IPS-18a (cell line): ENCODE measurements at regions not wholly inside any gene's neighbourhood (a gene's known extent, or its start where the extent isn't known, plus 50 kb on each side); places are given as distances from the start of the nearest gene placed in this dataset.
"Not testable (repeated sequence)": the region's sequence is repeated elsewhere in the genome, so short reads cannot be mapped to it uniquely, and the experiment has no call there.

Experiments used
- H3K27ac ChIP-seq: one replicate; pipeline ENCODE4 v1.5.1; 2013; ENCODE audit warnings: low read length
- H3K27me3 ChIP-seq: one replicate; pipeline ENCODE4 v1.6.1; 2013; ENCODE audit warnings: mild to moderate bottlenecking, low read length; ENCODE audit not compliant: control insufficient read depth, insufficient read depth
- H3K36me3 ChIP-seq: one replicate; pipeline ENCODE4 v1.6.1; 2013; ENCODE audit warnings: low read depth, low read length; ENCODE audit not compliant: control insufficient read depth
- H3K4me1 ChIP-seq: one replicate; pipeline ENCODE4 v1.6.1; 2013; ENCODE audit warnings: low read depth, low read length; ENCODE audit not compliant: control insufficient read depth
- H3K4me3 ChIP-seq: one replicate; pipeline ENCODE4 v1.5.1; 2013; ENCODE audit warnings: low read length
- H3K9ac ChIP-seq: one replicate; pipeline ENCODE4 v1.6.1; 2013; ENCODE audit warnings: mild to moderate bottlenecking, low read length, moderate library complexity
- H3K9me3 ChIP-seq: one replicate; pipeline ENCODE4 v1.6.1; 2013; ENCODE audit warnings: low read depth, low read length; ENCODE audit not compliant: control insufficient read depth

GRCh38 chr6:19214231-19214630, 622.9 kb upstream of the ID4 start:
- H3K27ac ChIP-seq, result no peak overlapping the region
- no peak overlapping the region for H3K4me3 ChIP-seq
- no peaks in the 10 kb centered on the region for H3K4me1 ChIP-seq
- no peaks in the 10 kb centered on the region for H3K36me3 ChIP-seq
- H3K9ac ChIP-seq, result no peak overlapping the region
- H3K9me3 ChIP-seq, result no peaks in the 10 kb centered on the region
- H3K27me3 ChIP-seq, result no peaks in the 10 kb centered on the region

DNA sequence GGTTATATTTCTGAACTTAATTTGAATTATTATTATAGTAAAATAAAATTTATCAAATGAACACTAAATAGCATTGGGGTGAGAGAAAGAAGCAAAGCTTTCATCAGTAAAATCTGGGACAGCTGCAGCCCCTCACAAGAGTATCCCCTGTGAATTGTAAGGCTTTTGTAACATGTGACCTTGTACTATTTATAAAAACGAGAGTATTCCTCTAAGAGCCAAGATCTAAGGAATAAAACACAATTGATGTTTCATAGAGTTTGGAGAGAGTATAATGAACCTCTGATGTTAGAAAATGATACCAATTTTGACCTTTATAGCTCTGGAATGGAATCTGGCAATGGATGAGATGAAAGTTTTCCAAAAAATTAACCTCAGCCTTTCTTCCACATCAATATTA, 617.2 kb upstream of the ID4 start:
- H3K36me3 ChIP-seq, result no peaks in the 10 kb centered on the region
- no peak overlapping the region for H3K27ac ChIP-seq
- H3K9ac ChIP-seq, result no peak overlapping the region
- H3K4me3 ChIP-seq, result no peak overlapping the region
- no peaks in the 10 kb centered on the region for H3K4me1 ChIP-seq
- H3K9me3 ChIP-seq, result no peaks in the 10 kb centered on the region
- no peaks in the 10 kb centered on the region for H3K27me3 ChIP-seq

DNA sequence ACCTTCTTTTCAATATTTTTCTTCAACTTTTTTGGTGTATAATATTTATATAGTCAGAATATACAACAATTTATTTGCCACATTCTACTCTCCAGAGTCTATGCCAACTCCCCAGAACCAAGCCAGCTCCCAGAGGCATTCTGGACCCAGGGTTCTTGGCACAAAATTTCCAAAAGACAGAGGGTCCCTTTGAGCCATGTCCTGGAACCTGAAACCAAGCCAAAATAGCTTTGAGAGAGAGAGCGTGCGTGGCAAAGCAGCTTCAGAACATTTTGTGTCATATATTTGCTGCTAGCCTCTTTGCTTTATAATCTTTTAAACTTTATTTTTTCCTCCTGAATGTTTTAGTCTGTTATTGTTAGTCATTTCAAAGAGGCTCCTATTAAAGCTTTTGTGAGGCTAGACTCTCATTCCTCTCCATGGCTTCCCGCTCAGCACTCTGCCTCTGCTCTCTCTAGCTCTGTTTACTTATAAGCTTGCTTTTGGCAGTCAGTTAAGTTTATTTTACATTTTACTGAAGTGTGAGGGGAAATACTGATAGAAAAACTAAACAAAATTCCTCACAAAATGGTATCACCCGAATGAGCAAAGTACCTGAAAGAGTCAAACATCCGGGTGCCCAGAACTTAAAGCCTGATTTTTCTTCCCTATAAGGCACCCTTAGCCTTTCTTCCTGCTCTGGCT, 605.1 kb upstream of the ID4 start:
- no peaks in the 10 kb centered on the region for H3K27me3 ChIP-seq
- no peak overlapping the region for H3K4me3 ChIP-seq
- H3K4me1 ChIP-seq, result no peaks in the 10 kb centered on the region
- no peak overlapping the region for H3K9ac ChIP-seq
- H3K27ac ChIP-seq, result no peak overlapping the region
- H3K36me3 ChIP-seq, result no peaks in the 10 kb centered on the region
- no peaks in the 10 kb centered on the region for H3K9me3 ChIP-seq

- no peaks in the 10 kb centered on the region for H3K36me3 ChIP-seq
- peaks cover 3% of the 10 kb centered on the region for H3K9me3 ChIP-seq
- H3K27me3 ChIP-seq, result no peaks in the 10 kb centered on the region
- H3K4me1 ChIP-seq, result no peaks in the 10 kb centered on the region
- no peak overlapping the region for H3K4me3 ChIP-seq
- no peak overlapping the region for H3K9ac ChIP-seq
- no peak overlapping the region for H3K27ac ChIP-seq
Observed at GRCh38 chr6:19245656-19246055, 591.5 kb upstream of the ID4 start.

GRCh38 chr6:19247181-19247580, 590.0 kb upstream of the ID4 start:
- H3K4me3 ChIP-seq, H3K4me1 ChIP-seq, H3K9ac ChIP-seq, H3K27ac ChIP-seq, H3K27me3 ChIP-seq, H3K36me3 ChIP-seq, H3K9me3 ChIP-seq: not testable (repeated sequence)

GRCh38 chr6:19256123-19256522, 581.0 kb upstream of the ID4 start:
- H3K27ac ChIP-seq, H3K27me3 ChIP-seq, H3K9me3 ChIP-seq, H3K36me3 ChIP-seq, H3K4me3 ChIP-seq, H3K9ac ChIP-seq, H3K4me1 ChIP-seq: not testable (repeated sequence)

DNA sequence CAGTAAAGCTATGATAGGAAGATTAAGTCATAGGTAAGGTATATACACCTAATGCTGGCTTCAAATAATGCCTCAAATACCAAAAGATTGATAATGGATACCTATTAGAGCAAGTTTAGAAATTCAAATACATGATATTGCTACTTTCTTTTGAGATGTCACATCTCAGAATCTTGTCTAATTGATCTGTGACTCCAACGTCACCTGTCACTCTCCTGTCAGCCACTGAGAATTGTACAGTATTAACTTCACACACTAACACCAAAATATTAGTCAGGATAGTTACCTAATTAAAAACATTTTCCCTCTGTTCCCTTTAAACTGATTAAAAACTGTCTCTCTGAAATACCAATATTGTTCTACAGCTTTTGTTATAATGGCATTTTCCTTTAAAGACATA, 575.5 kb upstream of the ID4 start:
- Histone ChIP-seq H3K9me3 (no peaks in the 10 kb centered on the region), H3K9ac (no peak overlapping the region), H3K27ac (no peak overlapping the region), H3K4me1 (no peaks in the 10 kb centered on the region), H3K36me3 (no peaks in the 10 kb centered on the region), H3K27me3 (no peaks in the 10 kb centered on the region), H3K4me3 (no peak overlapping the region)

DNA sequence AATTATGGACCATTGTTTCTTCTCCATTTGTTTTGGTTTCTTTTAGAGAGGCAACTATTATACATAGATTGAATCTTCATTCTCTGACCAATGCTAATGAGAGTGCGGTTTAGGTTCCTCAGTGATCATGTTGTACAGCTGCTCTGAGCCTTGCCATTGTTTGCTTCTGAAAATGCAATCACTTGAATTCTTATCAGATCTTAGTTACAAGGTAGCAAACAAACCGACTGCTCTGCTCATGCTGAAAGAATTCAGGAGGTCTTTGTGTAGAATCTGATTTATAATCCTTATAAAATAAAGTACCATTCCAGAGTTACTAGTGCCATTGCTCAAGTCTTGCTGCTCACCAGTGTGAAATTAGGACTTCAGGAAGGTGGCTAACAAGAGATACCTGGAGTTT, 569.1 kb upstream of the ID4 start:
- H3K27ac ChIP-seq, result no peak overlapping the region
- H3K9me3 ChIP-seq, result no peaks in the 10 kb centered on the region
- H3K9ac ChIP-seq, result no peak overlapping the region
- H3K4me3 ChIP-seq, result no peak overlapping the region
- no peaks in the 10 kb centered on the region for H3K4me1 ChIP-seq
- H3K36me3 ChIP-seq, result no peaks in the 10 kb centered on the region
- no peaks in the 10 kb centered on the region for H3K27me3 ChIP-seq

DNA sequence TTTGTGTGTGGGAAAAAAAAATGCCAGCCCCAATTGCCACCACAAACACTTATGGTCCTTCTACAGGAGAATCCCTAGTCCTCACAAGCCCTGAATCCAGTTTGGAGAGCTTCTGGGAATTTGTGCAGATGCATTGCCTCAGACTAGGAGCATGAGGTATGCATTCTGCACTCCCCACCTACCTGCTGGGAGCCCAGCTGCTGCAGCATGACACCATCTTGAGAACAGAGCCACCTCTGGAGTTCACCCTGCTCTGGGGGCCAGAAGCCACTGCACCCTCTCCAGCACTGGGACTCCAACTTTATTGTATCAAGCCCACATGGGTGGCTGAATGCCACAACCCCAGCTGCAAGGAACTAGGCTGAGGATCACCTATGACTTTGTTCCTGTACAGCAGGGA, 568.5 kb upstream of the ID4 start:
- no peaks in the 10 kb centered on the region for H3K9me3 ChIP-seq
- H3K4me3 ChIP-seq, result no peak overlapping the region
- no peaks in the 10 kb centered on the region for H3K27me3 ChIP-seq
- no peaks in the 10 kb centered on the region for H3K4me1 ChIP-seq
- no peaks in the 10 kb centered on the region for H3K36me3 ChIP-seq
- no peak overlapping the region for H3K27ac ChIP-seq
- no peak overlapping the region for H3K9ac ChIP-seq

DNA sequence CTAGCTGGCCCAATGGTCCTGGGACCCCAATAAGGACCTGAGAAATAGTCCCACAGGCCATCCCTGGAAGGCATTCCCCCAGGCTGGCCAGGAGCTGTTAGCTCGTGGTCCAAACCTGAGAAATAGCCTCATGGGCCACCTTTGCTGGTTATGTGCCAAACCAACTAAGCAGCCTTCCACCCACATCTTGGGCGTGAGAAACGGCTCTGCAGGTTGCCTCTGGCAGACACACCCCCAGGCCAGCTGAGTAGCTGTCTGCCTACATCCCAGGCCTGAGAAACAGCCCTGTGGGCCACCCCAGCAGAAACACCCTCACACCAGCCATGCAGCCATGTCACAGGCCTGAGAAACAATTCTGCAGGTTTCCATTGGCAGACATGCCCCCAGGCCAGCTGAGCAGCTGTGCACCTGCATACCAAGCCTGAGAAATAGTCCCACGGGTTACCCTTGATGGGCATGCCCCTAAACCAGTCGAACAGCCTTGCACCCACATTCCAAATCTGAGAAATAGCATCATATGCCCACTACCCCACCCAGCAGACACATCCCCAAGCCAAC, 567.8 kb upstream of the ID4 start:
- Histone ChIP-seq H3K27ac (no peak overlapping the region), H3K4me1 (no peaks in the 10 kb centered on the region), H3K9me3 (no peaks in the 10 kb centered on the region), H3K4me3 (no peak overlapping the region), H3K27me3 (no peaks in the 10 kb centered on the region), H3K9ac (no peak overlapping the region), H3K36me3 (no peaks in the 10 kb centered on the region)

DNA sequence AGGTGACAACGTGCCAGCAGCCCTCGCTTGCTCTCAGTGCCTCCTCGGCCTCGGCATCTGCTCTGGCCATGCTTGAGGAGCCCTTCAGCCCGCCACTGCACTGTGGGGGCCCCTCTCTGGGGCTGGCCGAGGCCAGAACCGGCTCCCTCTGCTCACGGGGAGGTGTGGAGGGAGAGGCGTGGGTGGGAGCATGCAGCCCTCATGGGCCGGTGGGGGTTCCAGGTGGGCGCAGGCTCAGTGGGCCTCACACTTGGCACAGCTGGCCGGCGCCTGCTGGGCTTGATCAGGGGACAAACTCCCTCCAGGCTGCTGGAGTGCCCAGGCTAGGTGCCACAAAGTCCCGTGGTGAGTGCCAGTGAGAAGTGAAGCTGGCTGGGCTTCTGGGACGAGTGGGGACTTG, 566.6 kb upstream of the ID4 start:
- H3K4me1 ChIP-seq, result no peaks in the 10 kb centered on the region
- H3K9ac ChIP-seq, result no peak overlapping the region
- no peaks in the 10 kb centered on the region for H3K9me3 ChIP-seq
- H3K27me3 ChIP-seq, result no peaks in the 10 kb centered on the region
- H3K4me3 ChIP-seq, result no peak overlapping the region
- no peaks in the 10 kb centered on the region for H3K36me3 ChIP-seq
- H3K27ac ChIP-seq, result no peak overlapping the region

- Histone ChIP-seq H3K27me3 (no peaks in the 10 kb centered on the region), H3K4me1 (no peaks in the 10 kb centered on the region), H3K27ac (no peak overlapping the region), H3K36me3 (no peaks in the 10 kb centered on the region), H3K9ac (no peak overlapping the region), H3K9me3 (no peaks in the 10 kb centered on the region), H3K4me3 (no peak overlapping the region)
Observed at GRCh38 chr6:19279273-19279684, 557.9 kb upstream of the ID4 start.
